ENCODE measurements at regions not wholly inside any gene's neighbourhood (a gene's known extent, or its start where the extent isn't known, plus 50 kb on each side); places are given as distances from the start of the nearest gene placed in this dataset.
"Not testable (repeated sequence)": the region's sequence is repeated elsewhere in the genome, so short reads cannot be mapped to it uniquely, and the experiment has no call there.

DNA sequence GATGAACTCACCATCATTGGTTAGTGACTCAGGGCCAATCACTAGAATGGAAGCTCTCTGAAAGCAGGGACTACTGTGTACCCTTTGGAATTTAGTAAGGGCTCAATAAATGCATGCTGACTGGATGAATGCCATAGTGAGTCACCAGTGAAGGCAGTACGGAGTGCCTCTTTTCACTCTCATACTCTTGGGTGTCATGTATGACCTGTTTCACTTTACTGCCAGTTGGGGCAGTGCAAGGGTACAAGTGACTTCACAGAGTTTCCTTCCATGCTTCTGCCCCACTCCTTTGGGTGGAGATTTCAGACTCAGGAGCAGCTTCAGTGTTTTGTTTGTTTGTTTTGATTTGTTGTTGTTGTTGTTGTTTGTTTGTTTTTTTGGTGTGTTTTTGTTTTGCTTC lies 57.7 kb downstream of the SOX3 start:
- no peak for DNase-seq (ENCODE audit: low spot score)

DNA sequence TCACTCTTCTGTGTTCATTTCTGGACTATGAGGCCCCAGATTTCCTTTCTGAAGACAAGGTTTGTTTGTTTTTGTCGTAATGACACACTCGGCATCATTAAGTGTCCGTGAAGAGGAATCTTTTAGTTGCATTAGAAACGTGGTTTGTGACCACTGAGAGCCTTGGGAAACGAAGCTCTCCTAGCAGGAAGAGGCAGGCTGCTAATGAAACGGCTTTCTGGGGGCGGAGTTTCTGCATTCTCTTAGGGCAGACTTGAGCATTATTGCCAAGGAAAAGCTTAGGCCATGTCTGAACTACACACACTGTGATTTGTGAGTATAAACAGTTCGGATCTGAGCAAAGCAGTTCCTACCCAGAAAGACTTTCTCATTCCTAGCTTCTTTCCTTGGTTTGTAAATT lies 64.0 kb downstream of the SOX3 start:
- DNase-seq (ENCODE audit: low spot score): no peak

DNA sequence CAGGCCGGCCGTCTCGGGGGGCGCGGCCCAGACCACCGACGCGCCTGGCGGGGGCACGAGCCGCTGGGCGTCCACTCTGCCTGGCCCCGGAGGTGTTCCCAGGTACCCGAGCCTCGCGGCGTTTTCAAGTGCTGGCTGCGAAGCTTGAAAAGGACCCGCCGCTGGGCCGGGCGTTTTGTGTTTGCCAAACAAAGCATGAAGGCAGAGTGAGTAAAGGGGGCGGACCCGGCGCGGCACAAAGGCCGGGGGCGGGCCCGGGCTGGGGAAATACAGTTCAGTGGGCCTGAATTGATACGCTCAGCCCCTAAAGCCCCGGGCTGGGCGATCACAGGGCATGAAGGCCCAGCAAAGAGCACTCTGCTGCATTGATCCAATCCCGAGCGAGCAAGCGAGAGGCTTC lies 65.4 kb downstream of the SOX3 start:
- DNase-seq (ENCODE audit: low spot score): no peak

GRCh38 chrX:140434347-140434746 lies 70.5 kb downstream of the SOX3 start:
- DNase-seq (ENCODE audit: low spot score): no peak

GRCh38 chrX:140433582-140433981 lies 71.3 kb downstream of the SOX3 start:
- DNase-seq (ENCODE audit: low spot score): no peak

GRCh38 chrX:140432346-140433175 lies 72.3 kb downstream of the SOX3 start:
- no peak for DNase-seq (ENCODE audit: low spot score)

- DNase-seq (ENCODE audit: low spot score): no peak
These were observed 73.3 kb downstream of the SOX3 start for GRCh38 chrX:140431521-140431920.

DNA sequence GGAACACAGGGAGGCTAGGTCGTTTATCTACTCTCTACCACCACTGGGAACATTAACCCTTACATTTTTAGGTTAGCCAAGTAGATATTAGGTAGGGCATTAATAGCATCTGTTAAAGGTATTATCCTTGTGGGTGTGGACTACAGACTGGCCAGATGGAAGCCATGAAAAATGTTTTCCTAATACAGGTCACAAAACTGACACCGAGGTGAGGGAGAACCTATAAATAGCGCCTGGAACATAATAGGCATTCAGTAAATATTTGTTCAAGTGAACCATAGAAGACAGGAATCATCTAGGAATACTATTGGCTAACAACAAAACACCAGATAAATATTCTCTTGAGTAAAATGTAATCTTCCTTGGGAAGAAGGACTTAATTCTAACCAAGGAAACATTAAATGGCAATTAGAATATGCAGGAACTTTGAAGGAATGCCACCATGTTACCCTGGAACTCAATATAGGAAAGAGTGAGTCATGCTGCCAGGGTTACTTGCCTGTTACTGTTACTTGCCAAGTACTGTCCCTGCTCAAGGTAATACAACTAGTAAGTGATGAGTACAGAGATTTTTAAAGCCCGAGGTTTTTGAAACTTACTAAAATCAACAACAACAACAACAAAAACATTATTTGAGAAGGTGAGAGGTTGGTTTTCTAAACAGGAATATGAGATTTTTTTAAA lies 79.0 kb downstream of the SOX3 start:
- DNase-seq (ENCODE audit: low spot score): no peak

DNA sequence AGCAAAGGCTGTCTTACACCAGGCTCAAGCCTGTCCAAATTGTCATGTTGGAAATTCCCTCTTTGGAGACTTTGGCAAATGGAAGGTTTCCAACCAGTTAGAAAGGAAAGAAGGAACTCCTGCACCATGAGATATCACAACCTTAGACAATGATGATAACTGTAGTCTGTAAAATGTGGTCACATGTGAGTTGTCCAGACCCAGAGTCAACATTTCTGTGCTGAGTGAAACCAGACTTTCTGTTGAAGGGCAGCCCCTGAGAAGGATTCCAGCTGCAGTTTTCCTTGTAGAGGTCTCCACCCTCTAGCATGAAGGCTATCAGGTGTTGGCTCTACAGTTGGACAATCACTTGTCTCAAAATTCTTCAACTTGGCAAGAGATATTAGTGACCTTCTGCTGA lies 82.4 kb downstream of the SOX3 start:
- DNase-seq (ENCODE audit: low spot score): no peak

DNA sequence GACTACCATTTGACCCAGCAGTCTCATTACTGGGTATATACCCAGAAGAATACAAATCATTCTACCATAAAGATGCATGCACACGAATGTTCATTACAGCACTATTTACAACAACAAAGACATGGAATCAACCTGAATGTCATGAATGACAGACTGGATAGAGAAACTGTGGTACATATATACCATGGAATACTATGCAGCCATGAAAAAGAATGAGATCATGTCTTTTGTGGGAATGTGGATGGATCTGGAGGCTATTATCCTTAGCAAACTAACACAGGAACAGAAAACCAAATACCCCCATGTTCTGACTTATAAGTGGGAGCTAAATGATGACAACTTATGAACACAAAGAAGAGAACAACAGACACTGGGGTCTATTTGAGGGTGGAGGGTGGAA lies 102.7 kb downstream of the SOX3 start:
- DNase-seq (ENCODE audit: low spot score): not testable (repeated sequence)

DNA sequence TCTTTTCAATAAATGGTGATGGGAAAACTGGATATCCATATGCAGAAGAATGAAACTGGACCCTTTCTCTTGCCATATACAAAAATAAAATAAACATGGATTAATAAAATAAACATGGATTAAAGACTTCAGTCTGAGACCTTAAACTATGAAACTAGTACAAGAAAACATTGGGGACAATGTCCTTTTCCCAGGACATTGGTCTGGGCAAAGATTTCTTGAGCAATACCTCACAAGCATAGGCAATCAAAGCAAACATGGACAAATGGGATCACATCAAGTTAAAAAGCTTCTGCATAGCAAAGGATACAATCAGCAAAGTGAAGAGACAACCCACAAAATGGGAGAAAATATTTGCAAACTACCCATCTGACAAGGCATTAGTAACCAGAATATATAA lies 108.5 kb downstream of the SOX3 start:
- DNase-seq (ENCODE audit: low spot score): not testable (repeated sequence)

DNA sequence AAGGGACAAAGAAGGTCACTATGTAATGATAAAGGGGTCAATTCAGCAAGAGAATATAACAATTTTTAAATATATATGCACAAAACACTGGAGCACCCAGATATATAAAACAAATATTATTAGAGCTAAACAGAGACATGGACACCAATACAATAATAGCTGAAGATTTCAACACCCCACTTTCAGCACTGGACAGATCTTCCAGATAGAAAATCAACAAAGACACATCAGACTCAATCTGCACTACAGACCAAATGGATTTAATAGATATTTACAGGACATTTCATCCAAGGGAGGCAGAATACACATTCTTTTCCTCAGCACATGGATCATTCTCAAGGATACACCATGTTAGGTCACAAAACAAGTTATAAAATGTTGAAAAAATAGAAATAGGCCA lies 111.4 kb downstream of the SOX3 start:
- no peak for DNase-seq (ENCODE audit: low spot score)

DNA sequence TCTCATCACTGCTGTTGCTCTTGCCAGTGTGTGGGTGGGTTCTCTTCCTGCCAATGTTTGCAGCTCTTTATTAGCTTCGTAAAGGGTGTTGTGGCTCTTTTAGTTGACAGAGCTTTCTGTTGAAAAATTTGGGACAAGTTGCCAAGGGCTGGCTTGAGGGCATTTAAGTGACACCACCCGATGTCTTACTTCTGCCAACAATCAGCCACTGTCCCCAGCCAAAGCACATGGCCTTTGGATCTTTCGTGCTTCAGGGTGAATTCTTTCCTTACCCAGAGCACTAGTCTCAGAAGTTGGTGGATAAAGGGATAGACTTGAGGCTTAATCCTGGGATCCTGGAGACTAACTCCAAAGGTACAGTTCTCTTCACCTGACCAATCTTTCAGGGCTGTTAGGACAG lies 113.6 kb downstream of the SOX3 start:
- no peak for DNase-seq (ENCODE audit: low spot score)

- no peak for DNase-seq (ENCODE audit: low spot score)
These were observed 115.5 kb downstream of the SOX3 start for GRCh38 chrX:140389331-140389730.

GRCh38 chrX:140362861-140363260 lies 142.0 kb downstream of the SOX3 start:
- no peak for DNase-seq (ENCODE audit: low spot score)

- no peak for DNase-seq (ENCODE audit: low spot score)
These were observed 143.9 kb downstream of the SOX3 start for GRCh38 chrX:140360924-140361323.

DNA sequence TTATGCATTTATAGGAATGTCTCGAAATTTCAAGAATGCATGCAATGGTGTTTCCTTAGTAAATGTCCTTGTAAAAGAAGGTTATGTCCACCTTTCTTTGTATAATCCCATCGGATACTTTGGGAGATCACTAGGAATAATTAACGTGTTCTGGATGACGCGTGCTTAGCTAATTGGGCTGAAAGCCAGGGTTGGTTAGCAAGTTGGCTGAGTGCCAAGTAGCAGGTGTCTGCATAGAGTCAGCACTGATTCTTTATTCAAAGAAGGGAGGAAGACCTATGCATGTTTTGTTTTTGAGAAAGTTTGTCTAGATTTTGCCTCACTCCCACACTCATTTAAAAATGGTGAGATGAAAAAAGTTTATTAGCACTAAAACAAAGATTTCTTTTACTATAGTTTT lies 144.6 kb downstream of the SOX3 start:
- DNase-seq (ENCODE audit: low spot score): peak; percentile 20

- no peak for DNase-seq (ENCODE audit: low spot score)
These were observed 148.9 kb downstream of the SOX3 start for GRCh38 chrX:140355922-140356321.

GRCh38 chrX:140355429-140355828 lies 149.4 kb downstream of the SOX3 start:
- no peak for DNase-seq (ENCODE audit: low spot score)

- DNase-seq (ENCODE audit: low spot score): no peak
These were observed 150.3 kb downstream of the SOX3 start for GRCh38 chrX:140354431-140355120.

GRCh38 chrX:140346729-140347128 lies 158.1 kb downstream of the SOX3 start:
- no peak for DNase-seq (ENCODE audit: low spot score)

DNA sequence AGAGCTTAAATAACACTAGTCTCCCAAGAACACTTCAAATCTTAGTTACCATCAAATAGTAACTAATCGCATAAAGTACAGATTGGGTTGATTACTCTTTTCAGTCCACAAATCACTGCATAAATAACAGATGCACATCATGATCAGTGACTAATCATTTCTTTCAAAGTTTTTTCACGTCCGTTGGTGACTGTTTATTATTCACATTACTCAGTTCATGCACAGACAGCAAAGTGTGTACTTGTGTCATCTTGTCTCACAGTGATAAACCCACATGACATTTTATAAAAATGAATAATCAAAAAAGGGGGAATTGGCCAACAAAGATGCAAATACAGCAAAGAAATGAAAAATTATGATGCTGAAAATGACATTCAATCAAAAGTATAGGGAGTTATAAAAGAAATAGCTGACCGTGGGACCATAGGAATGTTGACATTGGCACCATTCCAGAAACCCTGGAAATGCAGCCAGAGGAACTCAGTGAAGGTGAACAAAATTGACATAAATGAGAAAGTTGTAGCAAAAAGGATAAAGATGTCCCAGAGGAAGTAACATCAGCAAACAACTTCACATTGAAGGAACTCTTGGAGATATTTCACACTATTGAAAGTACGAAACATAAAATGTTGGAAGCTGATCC lies 161.5 kb downstream of the SOX3 start:
- peak; percentile 9 for DNase-seq (ENCODE audit: low spot score)

All from HT-29 (cell line).